Left ventricle myocardium inferior (tissue), 1 donor: ENCODE measurements at regions not wholly inside any gene's neighbourhood (a gene's known extent, or its start where the extent isn't known, plus 50 kb on each side); places are given as distances from the start of the nearest gene placed in this dataset.
"Not testable (repeated sequence)": the region's sequence is repeated elsewhere in the genome, so short reads cannot be mapped to it uniquely, and the experiment has no call there.

Source experiments
- DNase-seq: peaks from one replicate; pipeline ENCODE4 v3.0.0-alpha.2; 2020
- H3K27ac ChIP-seq: fragments of 200-600 bp; replicated peaks from 2 replicates; pipeline ENCODE4 v1.8.0; 2021
- H3K27me3 ChIP-seq: fragments of 200-600 bp; 2 replicates; pipeline ENCODE4 v1.8.0; 2021; ENCODE audit warnings: low read depth
- H3K36me3 ChIP-seq: fragments of 200-600 bp; 2 replicates; pipeline ENCODE4 v1.8.0; 2021
- H3K4me1 ChIP-seq: fragments of 200-600 bp; 2 replicates; pipeline ENCODE4 v1.8.0; 2021
- H3K4me3 ChIP-seq: fragments of 200-600 bp; 2 replicates; pipeline ENCODE4 v1.8.0; 2021; ENCODE audit warnings: mild to moderate bottlenecking, moderate library complexity
- H3K9me3 ChIP-seq: fragments of 200-600 bp; replicated peaks from 2 replicates; pipeline ENCODE4 v1.8.0; 2021
- intact Hi-C: fragments of 100-400 bp; cut with micrococcal nuclease; formaldehyde crosslinking; loops from one replicate; pipeline ENCODE4 v1.11.0; 2022
- TF ChIP-seq, protein P1 (sequence below): fragments of 200-600 bp; IDR thresholded peaks from 2 replicates; pipeline ENCODE4 v1.8.0; 2021; ENCODE audit warnings: antibody characterized with exemption, mild to moderate bottlenecking, borderline replicate concordance
- donor health status: DM: no; HTN: yes; CAD: no; lungs with severe emphysema.

DNA sequence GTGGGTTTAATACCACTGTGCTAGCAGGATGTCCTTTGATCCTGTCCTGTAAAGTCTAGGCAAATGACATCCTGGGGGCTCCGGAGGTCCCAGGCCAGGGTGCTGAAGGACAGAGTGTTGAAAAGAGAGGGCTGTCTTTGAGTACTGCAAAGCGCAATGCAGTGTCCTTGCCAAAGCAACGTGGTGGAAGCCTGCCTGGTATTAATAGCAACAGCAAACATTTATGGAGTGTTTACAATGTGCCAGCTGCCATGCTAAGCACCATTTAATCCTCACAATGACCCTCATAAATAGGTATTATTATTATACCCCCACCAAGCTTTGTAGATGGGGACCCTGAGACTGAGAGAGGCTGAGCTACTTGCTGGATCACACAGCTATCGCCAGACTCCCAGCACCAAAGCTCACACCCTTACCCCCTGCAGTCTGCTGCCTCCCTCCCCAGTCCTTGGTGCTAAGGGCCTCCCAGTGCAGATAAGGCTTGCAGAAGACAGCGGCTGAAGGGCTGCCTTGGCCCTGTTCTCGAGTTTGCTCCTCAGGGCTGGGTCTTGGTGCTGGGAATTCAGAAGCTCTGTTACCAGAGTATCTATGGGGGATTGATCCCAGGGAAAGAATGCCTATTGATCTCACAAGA lies 427.7 kb downstream of the FUT8 start:
- TF ChIP-seq, protein P1, sequence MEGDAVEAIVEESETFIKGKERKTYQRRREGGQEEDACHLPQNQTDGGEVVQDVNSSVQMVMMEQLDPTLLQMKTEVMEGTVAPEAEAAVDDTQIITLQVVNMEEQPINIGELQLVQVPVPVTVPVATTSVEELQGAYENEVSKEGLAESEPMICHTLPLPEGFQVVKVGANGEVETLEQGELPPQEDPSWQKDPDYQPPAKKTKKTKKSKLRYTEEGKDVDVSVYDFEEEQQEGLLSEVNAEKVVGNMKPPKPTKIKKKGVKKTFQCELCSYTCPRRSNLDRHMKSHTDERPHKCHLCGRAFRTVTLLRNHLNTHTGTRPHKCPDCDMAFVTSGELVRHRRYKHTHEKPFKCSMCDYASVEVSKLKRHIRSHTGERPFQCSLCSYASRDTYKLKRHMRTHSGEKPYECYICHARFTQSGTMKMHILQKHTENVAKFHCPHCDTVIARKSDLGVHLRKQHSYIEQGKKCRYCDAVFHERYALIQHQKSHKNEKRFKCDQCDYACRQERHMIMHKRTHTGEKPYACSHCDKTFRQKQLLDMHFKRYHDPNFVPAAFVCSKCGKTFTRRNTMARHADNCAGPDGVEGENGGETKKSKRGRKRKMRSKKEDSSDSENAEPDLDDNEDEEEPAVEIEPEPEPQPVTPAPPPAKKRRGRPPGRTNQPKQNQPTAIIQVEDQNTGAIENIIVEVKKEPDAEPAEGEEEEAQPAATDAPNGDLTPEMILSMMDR = no peak
- H3K27ac ChIP-seq = no peak overlapping the region
- H3K27me3 ChIP-seq = peaks cover 15% of the 10 kb centered on the region
- intact Hi-C loops = no loop called here
- H3K9me3 ChIP-seq = no peaks in the 10 kb centered on the region
- no peak overlapping the region for H3K4me3 ChIP-seq
- H3K4me1 ChIP-seq = peaks cover 19% of the 10 kb centered on the region
- DNase-seq = no peak
- no peaks in the 10 kb centered on the region for H3K36me3 ChIP-seq

DNA sequence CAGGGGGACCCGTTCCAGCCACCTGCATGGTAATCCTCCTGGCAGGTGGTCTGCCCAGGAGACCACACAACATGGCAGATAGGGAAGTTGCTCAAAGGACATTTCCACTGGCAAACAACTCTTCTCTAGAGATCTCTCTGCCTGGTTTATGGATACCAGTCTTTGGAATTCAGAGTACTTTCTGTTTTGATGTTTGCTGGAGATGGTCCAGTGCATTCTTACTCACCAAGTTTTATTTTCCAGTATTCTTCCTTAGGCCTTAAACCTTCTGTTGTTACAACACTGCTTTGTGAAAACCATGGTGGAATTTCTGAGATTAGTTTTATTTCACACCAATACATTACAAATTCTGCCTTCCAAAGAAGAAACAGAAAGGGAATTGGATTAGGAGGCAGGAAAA lies 428.3 kb downstream of the FUT8 start:
- H3K36me3 ChIP-seq = no peaks in the 10 kb centered on the region
- no peak for DNase-seq
- H3K4me3 ChIP-seq = no peak overlapping the region
- H3K4me1 ChIP-seq = peaks cover 19% of the 10 kb centered on the region
- peaks cover 10% of the 10 kb centered on the region for H3K27me3 ChIP-seq
- no peaks in the 10 kb centered on the region for H3K9me3 ChIP-seq
- TF ChIP-seq, protein P1 = no peak
- no peak overlapping the region for H3K27ac ChIP-seq
- intact Hi-C loops = no loop called here

DNA sequence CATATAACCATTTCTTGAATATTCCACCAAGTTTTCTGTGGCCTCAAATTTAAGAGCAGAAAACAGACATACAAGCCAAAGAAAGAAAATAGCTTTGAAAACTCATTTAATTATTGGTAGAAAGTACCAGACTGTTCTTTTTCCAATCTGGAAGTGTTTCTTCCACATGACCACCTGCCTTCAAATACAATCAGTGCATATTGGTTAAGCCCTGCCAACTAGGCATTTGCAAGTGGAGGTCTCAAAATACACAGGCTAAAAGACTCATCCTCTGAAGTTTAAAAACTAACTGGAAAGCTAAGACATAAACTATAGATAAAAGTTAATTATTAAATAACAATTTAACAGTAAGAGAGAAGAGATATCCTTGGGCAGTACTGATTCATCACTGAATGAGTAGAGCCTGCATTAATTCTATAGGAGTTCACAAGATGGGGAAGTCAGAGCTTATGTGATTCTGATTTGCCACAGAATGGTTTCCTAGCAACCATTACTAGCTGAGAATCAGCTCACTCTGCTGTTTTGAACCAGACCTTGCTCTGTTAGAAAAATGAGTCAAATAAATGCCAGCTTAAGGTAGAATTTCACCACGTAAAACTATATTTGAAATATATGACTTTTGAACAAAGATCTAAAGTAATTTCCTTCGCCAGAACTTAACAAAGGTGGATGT lies 433.8 kb downstream of the FUT8 start:
- no peak for DNase-seq
- H3K27ac ChIP-seq = no peak overlapping the region
- TF ChIP-seq, protein P1 = no peak
- no peaks in the 10 kb centered on the region for H3K4me1 ChIP-seq
- no peaks in the 10 kb centered on the region for H3K27me3 ChIP-seq
- intact Hi-C loops = no loop called here
- no peak overlapping the region for H3K4me3 ChIP-seq
- H3K9me3 ChIP-seq = no peaks in the 10 kb centered on the region
- no peaks in the 10 kb centered on the region for H3K36me3 ChIP-seq

DNA sequence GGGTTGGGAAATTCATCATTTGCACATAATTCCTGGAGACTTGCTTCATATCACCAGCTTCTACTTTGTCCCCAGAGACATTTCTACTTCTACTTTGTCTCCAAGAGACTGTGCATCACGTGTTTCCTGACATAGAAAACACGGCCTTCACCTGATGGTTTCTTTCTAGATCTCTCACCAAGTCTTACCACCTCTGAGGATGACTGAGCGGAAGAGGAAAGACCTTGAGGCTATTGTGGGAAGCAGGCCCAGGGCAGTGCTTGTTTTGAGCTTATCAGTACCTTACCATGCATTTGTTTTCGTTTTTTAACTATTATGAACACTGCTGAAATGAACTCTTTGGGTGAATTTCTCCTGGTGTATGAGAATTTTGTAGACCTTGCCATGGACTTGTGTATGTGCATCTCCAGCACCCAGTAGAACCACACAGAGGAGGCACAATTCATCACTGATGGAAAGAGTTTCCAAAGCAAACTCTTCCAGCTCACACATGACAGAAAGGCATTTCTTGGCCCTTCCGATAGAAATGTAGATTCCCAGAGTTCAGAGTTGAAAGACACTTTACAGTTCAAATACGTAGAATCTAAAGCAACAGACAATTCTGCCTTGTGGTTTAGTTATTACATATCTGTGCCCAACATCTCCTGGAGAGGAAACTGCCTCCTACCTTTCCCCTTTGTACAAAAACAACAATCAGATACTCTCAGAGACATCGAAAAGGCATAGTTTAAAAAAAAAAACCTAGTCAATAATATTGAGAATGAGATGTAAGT lies 434.7 kb downstream of the FUT8 start:
- no peaks in the 10 kb centered on the region for H3K9me3 ChIP-seq
- no peak for DNase-seq
- no peaks in the 10 kb centered on the region for H3K36me3 ChIP-seq
- H3K27ac ChIP-seq = no peak overlapping the region
- no peaks in the 10 kb centered on the region for H3K27me3 ChIP-seq
- no peaks in the 10 kb centered on the region for H3K4me1 ChIP-seq
- TF ChIP-seq, protein P1 = no peak
- intact Hi-C loops = no loop called here
- no peak overlapping the region for H3K4me3 ChIP-seq

DNA sequence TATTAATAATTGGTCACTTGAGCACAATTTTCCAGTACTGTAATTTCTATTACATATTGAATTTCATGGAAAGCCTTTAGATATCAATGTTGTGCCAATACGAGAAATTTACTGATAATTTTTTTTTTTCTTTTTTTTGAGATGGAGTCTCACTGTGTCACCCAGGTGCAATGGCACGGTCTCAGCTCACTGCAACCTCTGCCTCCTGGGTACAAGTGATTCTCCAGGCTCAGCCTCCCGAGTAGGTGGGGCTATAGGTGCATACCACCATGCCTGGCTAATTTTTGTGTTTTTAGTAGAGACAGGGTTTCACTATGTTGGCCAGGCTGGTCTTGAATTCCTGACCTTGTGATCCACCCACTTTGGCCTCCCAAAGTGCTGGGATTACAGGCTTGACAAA lies 435.4 kb downstream of the FUT8 start:
- H3K27me3 ChIP-seq, H3K9me3 ChIP-seq, H3K27ac ChIP-seq, intact Hi-C loops, H3K4me1 ChIP-seq, DNase-seq, H3K36me3 ChIP-seq, H3K4me3 ChIP-seq: not testable (repeated sequence)

DNA sequence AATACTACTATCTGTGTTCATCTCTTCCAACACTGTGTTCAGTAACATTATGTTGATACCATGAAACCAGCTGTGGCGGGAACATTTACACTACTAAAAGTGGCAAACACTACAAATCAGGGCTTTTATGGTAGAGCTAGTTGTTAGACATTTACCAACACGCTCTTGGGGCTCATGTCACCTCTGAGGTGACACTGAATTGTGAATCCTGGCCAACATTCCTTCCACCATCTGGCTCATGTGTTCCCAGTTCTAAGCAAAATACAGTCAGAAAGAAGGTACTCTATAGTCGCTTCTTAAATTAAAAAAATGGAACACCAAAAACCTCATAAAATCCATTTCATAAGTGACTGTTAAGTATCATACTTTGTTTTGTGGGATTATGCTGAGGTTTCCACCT lies 436.6 kb downstream of the FUT8 start:
- Histone ChIP-seq H3K9me3 (no peaks in the 10 kb centered on the region), H3K4me1 (no peaks in the 10 kb centered on the region), H3K36me3 (no peaks in the 10 kb centered on the region), H3K27ac (no peak overlapping the region), H3K4me3 (no peak overlapping the region), H3K27me3 (no peaks in the 10 kb centered on the region)
- no peak for DNase-seq
- intact Hi-C loops = no loop called here
- TF ChIP-seq, protein P1 = no peak
